Hepatocyte (in vitro differentiated cells): ENCODE measurements at regions not wholly inside any gene's neighbourhood (a gene's known extent, or its start where the extent isn't known, plus 50 kb on each side); places are given as distances from the start of the nearest gene placed in this dataset.

Source experiments
- CTCF ChIP-seq: fragments of 200-600 bp; sonication (generic); IDR thresholded peaks from 2 replicates; pipeline ENCODE4 v1.5.1; 2016; ENCODE audit warnings: antibody characterized with exemption, mild to moderate bottlenecking; ENCODE audit not compliant: poor library complexity
- EZH2 ChIP-seq: fragments of 200-600 bp; sonication (generic); IDR thresholded peaks from 2 replicates; pipeline ENCODE4 v1.6.1; 2016; ENCODE audit warnings: antibody characterized with exemption, mild to moderate bottlenecking, borderline replicate concordance

- no peak for TF ChIP-seq CTCF
- no peak for TF ChIP-seq EZH2
Observed at GRCh38 chr1:83571536-83571935, 427.4 kb downstream of the TTLL7 start.
